SU-DHL-6 (cell line): ENCODE measurements at regions not wholly inside any gene's neighbourhood (a gene's known extent, or its start where the extent isn't known, plus 50 kb on each side); places are given as distances from the start of the nearest gene placed in this dataset.

Source experiments
- EZH2phosphoT487 ChIP-seq: fragments of 200-600 bp; sonication (generic), shearing (Covaris generic); conservative IDR thresholded peaks from 2 replicates; pipeline ENCODE4 v1.6.1; 2018; ENCODE audit warnings: mild to moderate bottlenecking, antibody characterized with exemption, low read length, moderate library complexity, mixed read lengths
- TF ChIP-seq, protein P1 (sequence below): fragments of 200-600 bp; sonication (generic); IDR thresholded peaks from one replicate; pipeline ENCODE4 v1.5.1; 2017; ENCODE audit warnings: antibody characterized with exemption, mild to moderate bottlenecking, low read length, moderate library complexity; ENCODE audit not compliant: insufficient read depth, poor library complexity, severe bottlenecking

DNA sequence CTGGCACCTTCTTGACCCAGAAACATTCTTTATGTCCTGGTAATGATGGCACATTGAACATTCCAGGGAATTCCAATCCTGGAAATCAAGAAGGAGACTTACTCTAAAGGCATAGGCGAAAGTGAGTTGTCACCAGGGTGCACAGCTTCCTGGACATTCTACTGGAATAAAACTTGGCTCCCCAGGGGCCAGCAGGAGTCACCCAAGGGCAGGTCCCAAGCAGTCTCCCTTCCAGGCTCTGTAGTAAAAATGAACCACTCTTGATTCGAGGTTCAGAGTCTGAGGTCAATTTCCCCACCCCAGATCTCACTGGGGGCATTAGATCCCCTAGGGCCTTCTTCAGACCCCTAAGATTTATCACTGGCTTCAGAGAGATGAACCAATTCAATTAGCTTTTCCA lies 338.7 kb upstream of the GATB start:
- TF ChIP-seq, protein P1, sequence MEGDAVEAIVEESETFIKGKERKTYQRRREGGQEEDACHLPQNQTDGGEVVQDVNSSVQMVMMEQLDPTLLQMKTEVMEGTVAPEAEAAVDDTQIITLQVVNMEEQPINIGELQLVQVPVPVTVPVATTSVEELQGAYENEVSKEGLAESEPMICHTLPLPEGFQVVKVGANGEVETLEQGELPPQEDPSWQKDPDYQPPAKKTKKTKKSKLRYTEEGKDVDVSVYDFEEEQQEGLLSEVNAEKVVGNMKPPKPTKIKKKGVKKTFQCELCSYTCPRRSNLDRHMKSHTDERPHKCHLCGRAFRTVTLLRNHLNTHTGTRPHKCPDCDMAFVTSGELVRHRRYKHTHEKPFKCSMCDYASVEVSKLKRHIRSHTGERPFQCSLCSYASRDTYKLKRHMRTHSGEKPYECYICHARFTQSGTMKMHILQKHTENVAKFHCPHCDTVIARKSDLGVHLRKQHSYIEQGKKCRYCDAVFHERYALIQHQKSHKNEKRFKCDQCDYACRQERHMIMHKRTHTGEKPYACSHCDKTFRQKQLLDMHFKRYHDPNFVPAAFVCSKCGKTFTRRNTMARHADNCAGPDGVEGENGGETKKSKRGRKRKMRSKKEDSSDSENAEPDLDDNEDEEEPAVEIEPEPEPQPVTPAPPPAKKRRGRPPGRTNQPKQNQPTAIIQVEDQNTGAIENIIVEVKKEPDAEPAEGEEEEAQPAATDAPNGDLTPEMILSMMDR, result no peak
- TF ChIP-seq EZH2phosphoT487, result no peak
